H1 (cell line): ENCODE measurements at regions not wholly inside any gene's neighbourhood (a gene's known extent, or its start where the extent isn't known, plus 50 kb on each side); places are given as distances from the start of the nearest gene placed in this dataset.

Source experiments
- CTCF ChIA-PET: fragments of 300-600 bp; sonication (Branson Sonifier 250); formaldehyde crosslinking; loops from one replicate; lab custom pipeline; 2021; ENCODE audit not compliant: partially characterized antibody; lab: Charles Lee
- POLR2A ChIA-PET: fragments of 300-600 bp; sonication (Branson Sonifier 250); formaldehyde crosslinking; loops from one replicate; lab custom pipeline; 2021; ENCODE audit warnings: inconsistent platforms; ENCODE audit not compliant: partially characterized antibody; lab: Charles Lee
- DNase-seq, 2 experiments: peaks; one replicate each; pipeline versions ENCODE4 v3.0.0 to v3.0.0-alpha.2; 2010 to 2022; ENCODE audit warnings: low spot score in 2 of 2, low read depth in 1 of 2, mixed read lengths in 1 of 2
- FAIRE-seq: peaks from 2 replicates; lab custom pipeline; 2011; peaks lifted over from hg19 to GRCh38; lab: Jason Lieb, UNC
- H2AFZ ChIP-seq: 2 replicates; pipeline ENCODE4 v1.8.1; 2012; ENCODE audit warnings: low read length, inconsistent platforms
- H2AK5ac ChIP-seq: 2 replicates; pipeline ENCODE4 v1.6.1; 2013; ENCODE audit warnings: low read depth, low read length
- H2BK120ac ChIP-seq: replicated peaks from 2 replicates; pipeline ENCODE3; 2013; ENCODE audit warnings: low read depth, low read length, inconsistent platforms
- H2BK12ac ChIP-seq: 2 replicates; pipeline ENCODE4 v1.6.1; 2013; ENCODE audit warnings: low read depth, low read length
- H2BK15ac ChIP-seq: 2 replicates; pipeline ENCODE4 v1.6.1; 2013; ENCODE audit warnings: low read length
- H2BK20ac ChIP-seq: 2 replicates; pipeline ENCODE4 v1.6.1; 2013; ENCODE audit warnings: low read length
- H2BK5ac ChIP-seq: 2 replicates; pipeline ENCODE4 v1.6.1; 2013; ENCODE audit warnings: low read depth, low read length
- H3K14ac ChIP-seq: 2 replicates; pipeline ENCODE4 v1.6.1; 2013; ENCODE audit warnings: inconsistent platforms; ENCODE audit not compliant: insufficient read length
- H3K18ac ChIP-seq: 2 replicates; pipeline ENCODE4 v1.6.1; 2013; ENCODE audit warnings: low read length; ENCODE audit errors: extremely low read depth
- H3K23ac ChIP-seq: 2 replicates; pipeline ENCODE4 v1.6.1; 2013; ENCODE audit warnings: inconsistent platforms; ENCODE audit not compliant: insufficient read length
- H3K23me2 ChIP-seq: 2 replicates; pipeline ENCODE4 v1.6.1; 2013; ENCODE audit warnings: low read depth, low read length
- H3K27ac ChIP-seq: 2 replicates; pipeline ENCODE4 v1.6.1; 2011; ENCODE audit warnings: low read depth, low read length, inconsistent platforms
- H3K27me3 ChIP-seq, 4 experiments: replicated peaks in 1 of 4; 1 replicate in 1 of 4; 2 replicates in 3 of 4; pipeline versions ENCODE4 v1.6.1 to v1.8.1; 2011 to 2013; ENCODE audit warnings: low read length in 3 of 4, mild to moderate bottlenecking in 3 of 4, inconsistent platforms in 2 of 4, mixed read lengths in 2 of 4, moderate library complexity in 1 of 4; ENCODE audit not compliant: control insufficient read depth in 3 of 4, insufficient read depth in 3 of 4; ENCODE audit errors: extremely low read depth in 1 of 4
- H3K36me3 ChIP-seq, 4 experiments: 2 replicates each; pipeline versions ENCODE4 v1.6.1 to v1.8.1; 2011 to 2013; ENCODE audit warnings: mild to moderate bottlenecking in 4 of 4, low read length in 3 of 4, moderate library complexity in 2 of 4, control low read depth in 1 of 4, inconsistent platforms in 1 of 4; ENCODE audit not compliant: insufficient read depth in 4 of 4, control insufficient read depth in 2 of 4
- H3K4ac ChIP-seq: replicated peaks from 2 replicates; pipeline ENCODE3; 2013; ENCODE audit warnings: low read length, low read depth, mixed read lengths, inconsistent platforms; ENCODE audit not compliant: insufficient read length
- H3K4me1 ChIP-seq, 4 experiments: replicated peaks in 1 of 4; 1 replicate in 1 of 4; 2 replicates in 3 of 4; pipeline versions ENCODE4 v1.6.1 to v1.8.1; 2011 to 2013; ENCODE audit warnings: low read length in 3 of 4, inconsistent platforms in 2 of 4, mixed read lengths in 1 of 4; ENCODE audit not compliant: insufficient read depth in 4 of 4, control insufficient read depth in 3 of 4
- H3K4me2 ChIP-seq, 2 experiments: 2 replicates each; pipeline versions ENCODE4 v1.6.1 to v1.8.1; 2011 to 2013; ENCODE audit warnings: low read depth in 2 of 2, low read length in 2 of 2, control low read depth in 1 of 2, inconsistent platforms in 1 of 2, mild to moderate bottlenecking in 1 of 2; ENCODE audit not compliant: insufficient read depth in 1 of 2
- H3K4me3 ChIP-seq, 4 experiments: fragments of 200-600, 300-600 bp in 1 of 4; sonication (generic), shearing (Covaris generic), sonication (Bioruptor Twin) in 1 of 4; 2 replicates each; pipeline versions ENCODE4 v1.5.1 to v1.8.1; 2011 to 2016; ENCODE audit warnings: low read length in 4 of 4, low read depth in 3 of 4, control low read depth in 2 of 4, inconsistent platforms in 2 of 4, mild to moderate bottlenecking in 2 of 4, mixed read lengths in 1 of 4, moderate library complexity in 1 of 4; ENCODE audit not compliant: insufficient read depth in 2 of 4; ENCODE audit errors: extremely low read depth in 1 of 4
- H3K56ac ChIP-seq: replicated peaks from 2 replicates; pipeline ENCODE3; 2013; ENCODE audit warnings: low read depth, mild to moderate bottlenecking, mixed read lengths, low read length, inconsistent platforms; ENCODE audit not compliant: insufficient read length
- H3K79me1 ChIP-seq: 2 replicates; pipeline ENCODE4 v1.6.1; 2013; ENCODE audit warnings: low read depth, low read length, control low read depth
- H3K79me2 ChIP-seq, 2 experiments: 2 replicates each; pipeline versions ENCODE4 v1.6.1 to v1.8.1; 2012 to 2013; ENCODE audit warnings: low read length in 2 of 2, mild to moderate bottlenecking in 2 of 2, inconsistent platforms in 1 of 2; ENCODE audit not compliant: insufficient read depth in 2 of 2, control insufficient read depth in 1 of 2
- H3K9ac ChIP-seq, 4 experiments: replicated peaks in 1 of 4; 1 replicate in 1 of 4; 2 replicates in 3 of 4; pipeline versions ENCODE4 v1.6.1 to v1.8.1; 2011 to 2013; ENCODE audit warnings: low read depth in 3 of 4, low read length in 3 of 4, control low read depth in 2 of 4, mild to moderate bottlenecking in 2 of 4, moderate library complexity in 2 of 4, inconsistent platforms in 1 of 4; ENCODE audit errors: extremely low read depth in 1 of 4
- H3K9me3 ChIP-seq, 2 experiments: 2 replicates each; pipeline versions ENCODE4 v1.6.1 to v1.8.1; 2012 to 2013; ENCODE audit warnings: mild to moderate bottlenecking in 2 of 2, moderate library complexity in 2 of 2, control low read depth in 1 of 2, inconsistent platforms in 1 of 2, low read depth in 1 of 2, low read length in 1 of 2, mixed read lengths in 1 of 2; ENCODE audit not compliant: insufficient read depth in 2 of 2
- H4K20me1 ChIP-seq, 2 experiments: replicated peaks in 1 of 2; 2 replicates each; pipeline versions ENCODE3 to v1.8.1; 2011 to 2013; ENCODE audit warnings: inconsistent platforms in 2 of 2, low read length in 2 of 2, mild to moderate bottlenecking in 1 of 2; ENCODE audit not compliant: insufficient read depth in 2 of 2, control insufficient read depth in 1 of 2
- H4K5ac ChIP-seq: 2 replicates; pipeline ENCODE4 v1.6.1; 2013; ENCODE audit warnings: low read length, low read depth, mixed read lengths, inconsistent platforms; ENCODE audit not compliant: insufficient read length
- H4K8ac ChIP-seq: 2 replicates; pipeline ENCODE4 v1.8.0; 2013; ENCODE audit warnings: mild to moderate bottlenecking, moderate library complexity, low read length, inconsistent platforms; ENCODE audit not compliant: insufficient read depth; ENCODE audit errors: extremely low read depth
- H4K91ac ChIP-seq: replicated peaks from 2 replicates; pipeline ENCODE3; 2013; ENCODE audit warnings: low read length, mixed read lengths, inconsistent platforms; ENCODE audit not compliant: insufficient read length
- CREB1 ChIP-seq: IDR thresholded peaks from 2 replicates; pipeline ENCODE4 v1.6.1; 2012; ENCODE audit warnings: inconsistent platforms
- KDM5A ChIP-seq: fragments of 200-600 bp; IDR thresholded peaks from 2 replicates; pipeline ENCODE4 v1.7.1; 2012; ENCODE audit warnings: mild to moderate bottlenecking, low read length, inconsistent platforms, mixed read lengths
- POU5F1 ChIP-seq: IDR thresholded peaks from 2 replicates; pipeline ENCODE4 v1.6.1; 2011; ENCODE audit warnings: low read depth, mild to moderate bottlenecking, low read length, moderate library complexity
- RFX5 ChIP-seq: IDR thresholded peaks from 2 replicates; pipeline ENCODE4 v1.6.1; 2011; ENCODE audit warnings: low read depth, low read length, improper control_type of control experiment, borderline replicate concordance
- TBP ChIP-seq: IDR thresholded peaks from 2 replicates; pipeline ENCODE4 v1.6.1; 2011; ENCODE audit warnings: low read depth, low read length, improper control_type of control experiment
- YY1 ChIP-seq: IDR thresholded peaks from 2 replicates; pipeline ENCODE4 v1.6.1; 2011; ENCODE audit warnings: low read depth, mild to moderate bottlenecking, low read length
- WGBS, 2 experiments: shearing (Covaris generic) in 1 of 2; methylation state at CpG; one replicate each; pipeline versions ENCODE4 v1.1.6 to v1.1.7; 2013 to 2015; ENCODE audit warnings: low lambda C conversion rate in 2 of 2, mixed read lengths in 2 of 2, inconsistent platforms in 1 of 2, low coverage in 1 of 2, missing lambda C conversion rate in 1 of 2; ENCODE audit not compliant: insufficient replicate concordance in 2 of 2, insufficient coverage in 1 of 2, insufficient read length in 1 of 2; ENCODE audit errors: extremely low coverage in 1 of 2, missing lambda C conversion rate in 1 of 2; 5-methylcytosine and 5-hydroxymethylcytosine counted together
- TF ChIP-seq, protein P1 (sequence below): IDR thresholded peaks from 2 replicates; pipeline ENCODE4 v1.6.1; 2011; ENCODE audit warnings: low read depth, mild to moderate bottlenecking, low read length; ENCODE audit not compliant: insufficient read depth

DNA sequence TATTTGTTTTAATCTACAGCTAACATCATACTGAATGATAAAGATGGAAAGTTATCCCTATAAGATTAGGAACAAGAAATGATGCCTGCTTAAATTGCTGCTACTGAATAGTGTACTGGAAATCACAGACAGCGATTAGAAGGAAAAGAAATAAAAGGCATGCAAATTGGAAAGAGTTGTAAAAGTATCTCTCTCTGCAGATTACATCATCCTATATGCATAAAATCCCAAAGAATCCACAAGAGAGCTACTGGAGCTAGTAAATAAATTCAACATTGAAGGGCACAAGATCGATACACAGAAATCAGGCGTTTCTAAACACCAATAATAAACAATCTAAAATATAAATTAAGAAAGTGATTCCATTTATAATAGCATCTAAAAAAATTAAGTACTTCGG, 75.3 kb upstream of the SIMC1 start:
- Histone ChIP-seq H3K79me1 (no peaks in the 10 kb centered on the region), H3K23ac (no peak overlapping the region), H4K5ac (no peak overlapping the region), H2BK5ac (no peak overlapping the region), H2AFZ (no peak overlapping the region), H3K4me2 (no peak overlapping the region), H2BK12ac (no peak overlapping the region), H4K8ac (no peak overlapping the region), H3K27ac (no peak overlapping the region), H2AK5ac (no peak overlapping the region), H2BK20ac (no peak overlapping the region), H3K4me3 (no peak overlapping the region), H3K9me3 (no peaks in the 10 kb centered on the region), H3K56ac (no peak overlapping the region), H2BK120ac (no peak overlapping the region), H3K4me1 (no peaks in the 10 kb centered on the region), H3K14ac (no peak overlapping the region), H3K9ac (no peak overlapping the region), H3K18ac (no peak overlapping the region), H3K23me2 (no peaks in the 10 kb centered on the region), H3K36me3 (no peaks in the 10 kb centered on the region), H4K91ac (no peak overlapping the region), H3K4ac (no peak overlapping the region), H2BK15ac (no peak overlapping the region), H3K79me2 (no peaks in the 10 kb centered on the region), H4K20me1 (no peaks in the 10 kb centered on the region), H3K27me3 (no peaks in the 10 kb centered on the region)
- ChIA-PET POLR2A (interaction anchor here (1.4 kb wide), 1 partner anchor 9 kb away, joined by 5 read pairs; no protein-coding TSS in a partner anchor), CTCF (interaction anchor here (0.6 to 1.2 kb wide), 2 partner anchors 28 to 433 kb away, joined by 3 read pairs; no protein-coding TSS in a partner anchor)
- 86% methylated on average over 4 of the region's 4 CpGs; no CpG with 5 or more reads in 1 of the 2 experiments for WGBS, 2 experiments
- FAIRE-seq, result no peak
- DNase-seq, result no peak
- no peak for TF ChIP-seq KDM5A
- no peak for TF ChIP-seq POU5F1
- TF ChIP-seq YY1, result no peak
- no peak for TF ChIP-seq CREB1
- TF ChIP-seq, protein P1, sequence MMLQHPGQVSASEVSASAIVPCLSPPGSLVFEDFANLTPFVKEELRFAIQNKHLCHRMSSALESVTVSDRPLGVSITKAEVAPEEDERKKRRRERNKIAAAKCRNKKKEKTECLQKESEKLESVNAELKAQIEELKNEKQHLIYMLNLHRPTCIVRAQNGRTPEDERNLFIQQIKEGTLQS, result no peak
- no peak for TF ChIP-seq RFX5
- no peak for TF ChIP-seq TBP
